ENCODE measurements at regions not wholly inside any gene's neighbourhood (a gene's known extent, or its start where the extent isn't known, plus 50 kb on each side); places are given as distances from the start of the nearest gene placed in this dataset.

- H4K91ac ChIP-seq (ENCODE audit: insufficient read length, low read depth, low read length): no peak overlapping the region
- no peaks in the 10 kb centered on the region for H3K36me3 Mint-ChIP-seq (ENCODE audit: insufficient read depth in 1 of 3, low read depth in 3 of 3)
- H3K9ac ChIP-seq (ENCODE audit: extremely low read depth, insufficient read length, low read length): no peak overlapping the region
- H3K56ac ChIP-seq (ENCODE audit: insufficient read length, low read depth, low read length): no peak overlapping the region
- H4K8ac ChIP-seq (replicated peaks; ENCODE audit: insufficient read length, low read depth, low read length): no peak overlapping the region
- H3K23me2 ChIP-seq (ENCODE audit: insufficient read length, low read depth, low read length, poor library complexity, severe bottlenecking): no peaks in the 10 kb centered on the region
- H2BK5ac ChIP-seq (ENCODE audit: insufficient read length, low read length): no peak overlapping the region
- no peak overlapping the region for H3T11ph ChIP-seq (ENCODE audit: low read length)
- no peak overlapping the region for H3K14ac ChIP-seq (ENCODE audit: insufficient read depth, low read length)
- no peak overlapping the region for H3K23ac ChIP-seq (ENCODE audit: insufficient read length, low read depth, low read length)
- H3K79me1 ChIP-seq (ENCODE audit: insufficient read depth, low read depth, low read length, poor library complexity, severe bottlenecking): no peaks in the 10 kb centered on the region
- H4K5ac ChIP-seq (ENCODE audit: insufficient read length, low read depth, low read length): no peak overlapping the region
- WGBS (ENCODE audit: extremely low coverage, insufficient read length, low lambda C conversion rate): no CpG with 5 or more reads among the region's 5 CpGs
- no peak overlapping the region; a peak in 1 of 5 replicates for H3K4me3 Mint-ChIP-seq
- no peaks in the 10 kb centered on the region for H3K9me3 Mint-ChIP-seq
- no peak overlapping the region for H3K27ac ChIP-seq (ENCODE audit: insufficient read length, low read depth, low read length)
- H2BK12ac ChIP-seq (ENCODE audit: insufficient read length, low read depth, low read length): no peak overlapping the region
- peaks cover 10 to 11% of the 10 kb centered on the region in 2 experiments for H3K4me1 Mint-ChIP-seq
- no peak overlapping the region for H2BK15ac ChIP-seq (ENCODE audit: low read depth, low read length)
- H4K20me1 ChIP-seq (ENCODE audit: control insufficient read depth, insufficient read depth, insufficient read length): no peaks in the 10 kb centered on the region
- H3K27ac Mint-ChIP-seq: no peak overlapping the region
- H3K27me3 ChIP-seq (ENCODE audit: insufficient read depth, low read length): no peaks in the 10 kb centered on the region
- no peaks in the 10 kb centered on the region for H3K4me1 ChIP-seq (ENCODE audit: insufficient read depth, low read length)
- H3K9me3 ChIP-seq (ENCODE audit: control insufficient read depth, low read depth, low read length): no peaks in the 10 kb centered on the region
- H2BK120ac ChIP-seq (ENCODE audit: low read depth, low read length, poor library complexity, severe bottlenecking): no peak overlapping the region
- H2BK20ac ChIP-seq (ENCODE audit: low read depth, low read length, poor library complexity, severe bottlenecking): no peak overlapping the region
- H3K18ac ChIP-seq (ENCODE audit: insufficient read length, low read depth, low read length): no peak overlapping the region
- H3K27me3 Mint-ChIP-seq (ENCODE audit: low read depth): no peaks in the 10 kb centered on the region
- H3K4me2 ChIP-seq (ENCODE audit: insufficient read depth, insufficient read length, low read length): no peak overlapping the region
- no peak overlapping the region for H2AK5ac ChIP-seq (ENCODE audit: insufficient read length, low read length)
- no peak for TF ChIP-seq CTCF (conservative IDR thresholded peaks at IDR 0.05)
- no peaks in the 10 kb centered on the region for H3K79me2 ChIP-seq (ENCODE audit: insufficient read depth, low read length)
- no peak overlapping the region for H3K4ac ChIP-seq (ENCODE audit: low read depth, low read length)
- no peak overlapping the region for H2AFZ ChIP-seq (ENCODE audit: low read length)
- peak; percentile 36 for DNase-seq
Observed at GRCh38 chr5:93954421-93955069, 213.1 kb upstream of the POU5F2 start.

Data from H9 (cell line).